Breast epithelium (tissue), 3 donors: ENCODE measurements at regions not wholly inside any gene's neighbourhood (a gene's known extent, or its start where the extent isn't known, plus 50 kb on each side); places are given as distances from the start of the nearest gene placed in this dataset.

Experiments
- CTCF ChIP-seq, 3 donors: fragments of 450-650 bp; IDR thresholded peaks; one replicate each; pipeline ENCODE4 v1.5.1; 2016 to 2017; ENCODE audit warnings: antibody characterized with exemption in 3 of 3, mild to moderate bottlenecking in 3 of 3, moderate library complexity in 3 of 3
- POLR2A ChIP-seq: fragments of 450-650 bp; IDR thresholded peaks from one replicate; pipeline ENCODE4 v1.6.1; 2016; ENCODE audit warnings: antibody characterized with exemption, mild to moderate bottlenecking, moderate library complexity
- POLR2AphosphoS5 ChIP-seq, 3 donors: sonication (generic); formaldehyde crosslinking; IDR thresholded peaks; one replicate each; pipeline ENCODE4 v1.6.1; 2017; ENCODE audit warnings: antibody characterized with exemption in 3 of 3

GRCh38 chr21:27814226-27814625, 847.3 kb upstream of the ADAMTS5 start:
- no peak for TF ChIP-seq POLR2A
- TF ChIP-seq CTCF (IDR thresholded peaks at IDR 0.05) = no peak
- TF ChIP-seq POLR2AphosphoS5 (IDR thresholded peaks at IDR 0.05) = no peak
